HG02571 (cell line): ENCODE measurements at regions not wholly inside any gene's neighbourhood (a gene's known extent, or its start where the extent isn't known, plus 50 kb on each side); places are given as distances from the start of the nearest gene placed in this dataset.

Source experiments
- ATAC-seq: cut with Tn5 transposase; IDR thresholded peaks from one replicate; pipeline ENCODE4 v1.9.1; 2021; ENCODE audit warnings: mild to moderate bottlenecking, moderate library complexity; ENCODE audit not compliant: unreplicated experiment

GRCh38 chr5:124665035-124665434 is 81.4 kb downstream of the ZNF608 start:
- no peak for ATAC-seq

- no peak for ATAC-seq
Observed at GRCh38 chr5:124664287-124664686, 82.2 kb downstream of the ZNF608 start.

GRCh38 chr5:124663101-124663506 is 83.3 kb downstream of the ZNF608 start:
- ATAC-seq = no peak

- ATAC-seq = no peak
Observed at GRCh38 chr5:124662181-124662781, 84.2 kb downstream of the ZNF608 start.

- ATAC-seq = no peak
Observed at GRCh38 chr5:124661317-124662141, 84.9 kb downstream of the ZNF608 start.

- no peak for ATAC-seq
Observed at GRCh38 chr5:124660229-124661093, 86.0 kb downstream of the ZNF608 start.

- no peak for ATAC-seq
Observed at GRCh38 chr5:124659798-124660197, 86.6 kb downstream of the ZNF608 start.

- ATAC-seq = no peak
Observed at GRCh38 chr5:124658867-124659557, 87.4 kb downstream of the ZNF608 start.

- ATAC-seq = no peak
Observed at GRCh38 chr5:124655921-124656511, 90.4 kb downstream of the ZNF608 start.

GRCh38 chr5:124655251-124655917 is 91.1 kb downstream of the ZNF608 start:
- ATAC-seq = no peak

- no peak for ATAC-seq
Observed at GRCh38 chr5:124654418-124654817, 92.0 kb downstream of the ZNF608 start.

GRCh38 chr5:124653666-124654065 is 92.8 kb downstream of the ZNF608 start:
- no peak for ATAC-seq

GRCh38 chr5:124652892-124653441 is 93.5 kb downstream of the ZNF608 start:
- ATAC-seq = no peak

GRCh38 chr5:124652514-124652819 is 94.0 kb downstream of the ZNF608 start:
- ATAC-seq = no peak

GRCh38 chr5:124651663-124652513 is 94.6 kb downstream of the ZNF608 start:
- peak; percentile 36 for ATAC-seq

- no peak for ATAC-seq
Observed at GRCh38 chr5:124650951-124651662, 95.3 kb downstream of the ZNF608 start.

- ATAC-seq = peak; percentile 59
Observed at GRCh38 chr5:124650147-124650561, 96.3 kb downstream of the ZNF608 start.

GRCh38 chr5:124649491-124650146 is 96.8 kb downstream of the ZNF608 start:
- ATAC-seq = peak; percentile 65
